Hippocampal formation (tissue), 2 donors: ENCODE measurements at regions not wholly inside any gene's neighbourhood (a gene's known extent, or its start where the extent isn't known, plus 50 kb on each side); places are given as distances from the start of the nearest gene placed in this dataset.

Source experiments
- DNase-seq, 2 donors: peaks; one replicate each; lab custom pipeline; 2025; lab: John Stamatoyannopoulos, UW

DNA sequence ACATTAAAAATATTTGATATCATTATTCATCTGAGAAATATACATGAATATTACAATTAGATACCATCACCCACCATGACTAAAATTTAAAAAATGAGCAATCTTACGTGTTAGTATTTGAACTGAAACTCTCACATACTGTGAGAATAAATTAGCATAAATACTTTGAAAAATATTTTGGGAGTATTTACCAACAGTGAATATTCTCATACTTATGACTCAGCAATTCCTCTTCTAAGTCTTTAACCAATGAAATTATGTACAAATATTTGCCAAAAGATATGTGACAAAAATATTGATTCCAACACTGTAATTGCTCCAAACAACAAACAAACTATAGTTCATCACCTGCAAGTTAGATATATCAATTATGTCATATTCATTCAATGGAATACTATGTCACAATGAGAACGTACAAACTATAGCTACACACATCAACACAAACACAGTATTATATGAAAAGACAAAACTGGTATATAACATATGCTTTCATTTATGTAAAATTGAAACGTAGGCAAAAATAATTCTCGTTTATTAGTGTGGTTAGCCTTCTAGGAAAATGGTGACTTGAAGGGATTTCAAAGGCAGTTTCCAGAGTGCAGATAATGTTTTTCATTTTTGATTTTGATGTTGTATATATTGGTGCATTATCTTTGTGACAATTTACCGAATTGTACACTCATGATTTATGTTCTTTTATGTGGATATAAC is 742.2 kb downstream of the SLC16A7 start:
- no peak for DNase-seq

DNA sequence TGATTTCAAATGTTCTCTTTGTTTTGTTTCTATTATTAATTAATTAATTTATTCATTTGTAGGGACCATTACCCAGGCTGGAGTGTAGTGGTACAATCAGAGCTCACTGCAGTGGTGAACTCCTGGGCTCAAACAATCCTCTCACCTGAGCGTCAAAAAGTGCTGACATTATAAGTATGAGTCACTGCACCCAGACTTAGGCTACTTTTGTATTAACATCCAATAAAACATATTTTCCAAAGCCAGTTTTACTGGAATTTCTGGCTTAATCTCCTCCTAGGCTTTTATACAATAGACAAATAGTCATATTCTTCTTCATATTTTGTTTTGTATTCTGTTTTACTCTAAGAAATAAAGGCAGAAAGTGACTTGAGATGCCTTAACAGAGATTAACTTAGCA is 749.6 kb downstream of the SLC16A7 start:
- no peak for DNase-seq

DNA sequence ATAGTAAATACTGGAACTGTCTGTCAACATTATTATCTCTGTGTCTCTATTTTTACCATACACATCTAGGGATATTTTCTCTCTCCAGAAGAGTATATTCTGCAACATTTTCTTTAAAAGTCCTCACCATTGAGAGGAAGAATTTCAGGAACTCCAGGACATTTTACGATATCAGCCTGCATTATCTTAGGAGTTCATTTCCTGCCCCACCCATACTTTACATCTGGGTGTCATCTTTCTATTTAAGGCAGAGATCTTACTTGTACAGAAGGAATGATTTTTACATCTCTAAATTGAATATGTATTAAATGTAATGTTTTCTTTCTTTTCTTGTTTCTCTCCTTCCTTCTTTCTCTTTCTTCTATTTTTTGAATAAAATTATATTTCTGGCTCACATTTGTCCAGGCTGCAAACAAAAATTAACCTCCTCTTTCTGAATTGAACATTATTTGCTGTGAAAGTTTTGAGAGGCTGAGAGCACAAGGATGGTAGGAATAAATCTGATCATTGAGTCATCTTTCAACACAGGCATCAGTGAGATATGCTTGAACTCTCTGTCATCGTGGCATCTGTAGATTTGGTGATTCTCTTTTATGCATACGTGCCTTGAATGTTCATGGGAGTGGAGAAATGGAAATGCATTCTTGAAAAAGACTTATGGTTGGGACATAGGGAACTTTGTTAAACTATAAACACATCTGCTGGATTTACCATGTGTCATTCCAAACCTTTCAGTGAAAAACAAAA is 753.6 kb downstream of the SLC16A7 start:
- no peak for DNase-seq

DNA sequence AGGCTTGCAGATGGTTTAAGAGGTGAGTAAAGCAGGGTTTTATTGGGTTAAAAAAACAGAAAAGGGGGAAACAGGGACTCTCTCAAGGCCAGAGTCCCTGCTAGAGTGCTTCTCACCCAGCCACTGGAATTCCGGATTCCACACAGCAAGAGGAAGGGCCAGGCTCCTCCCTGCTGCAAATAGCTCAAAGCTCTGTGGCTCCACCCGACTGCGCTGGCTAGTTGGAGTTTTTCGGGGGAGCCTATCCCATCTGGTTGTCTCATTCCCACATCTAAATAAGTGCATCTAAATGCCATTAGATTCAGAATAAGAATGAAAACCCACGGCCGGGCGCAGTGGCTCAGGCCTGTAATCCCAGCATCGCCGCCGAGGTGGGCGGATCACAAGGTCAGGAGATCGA is 791.5 kb downstream of the SLC16A7 start:
- no peak for DNase-seq

DNA sequence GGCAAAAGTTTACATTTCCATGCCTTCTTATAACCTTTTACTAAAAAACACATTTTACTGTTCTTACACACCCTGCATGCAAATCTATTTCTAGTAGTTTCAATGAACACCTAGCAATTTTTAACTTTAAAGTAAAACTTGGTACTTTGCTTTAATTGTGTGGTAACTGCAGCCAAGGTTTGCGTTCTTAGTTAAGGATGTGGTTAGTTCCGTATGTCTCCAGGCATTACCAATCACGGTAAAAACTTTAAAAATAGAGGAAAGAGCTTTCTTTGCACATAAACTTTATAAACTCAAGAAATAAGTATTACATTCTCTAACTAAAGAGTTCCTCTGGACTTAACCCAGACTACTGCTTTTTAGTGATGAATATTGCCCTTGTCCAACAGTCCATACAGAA is 795.2 kb downstream of the SLC16A7 start:
- DNase-seq, result no peak

DNA sequence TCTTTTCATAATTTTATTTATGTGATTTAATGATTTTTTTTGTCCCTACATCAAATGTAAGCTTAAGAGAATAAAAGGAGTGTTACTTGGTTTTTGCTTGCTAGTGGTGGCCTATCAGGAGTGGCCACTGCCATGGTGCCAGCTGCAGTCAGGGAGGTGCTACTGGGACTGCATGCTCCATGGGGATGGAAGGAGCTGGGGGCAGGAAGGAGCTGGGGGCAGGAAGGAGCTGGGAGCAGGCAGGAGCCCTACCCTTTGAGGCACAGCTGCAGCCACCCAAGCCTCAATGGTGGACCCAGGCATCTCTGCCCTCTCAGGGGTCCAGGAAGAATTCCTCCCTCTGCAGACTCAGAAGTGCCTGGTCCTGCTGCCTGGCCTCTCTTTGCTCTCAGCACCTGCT is 796.0 kb downstream of the SLC16A7 start:
- no peak for DNase-seq

DNA sequence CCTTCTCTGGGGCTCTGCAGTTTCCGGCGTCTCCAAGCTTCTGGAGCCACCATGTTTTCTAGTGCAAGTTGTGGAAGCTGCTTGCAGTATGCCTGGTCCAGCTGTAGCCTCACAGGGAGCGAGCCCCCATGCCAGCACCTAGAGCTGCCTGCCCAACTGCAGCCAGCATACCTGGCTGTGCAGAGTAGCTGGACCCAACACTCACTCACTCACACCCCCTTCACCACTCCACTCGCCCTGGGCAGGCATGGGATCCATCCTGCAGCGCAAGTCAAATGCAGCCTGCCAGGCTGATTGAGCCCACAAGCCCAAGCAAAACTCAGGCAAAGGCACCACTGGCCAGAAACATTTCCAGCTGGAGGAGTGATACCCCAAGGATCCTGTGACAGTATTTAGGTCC is 797.3 kb downstream of the SLC16A7 start:
- DNase-seq, result no peak

DNA sequence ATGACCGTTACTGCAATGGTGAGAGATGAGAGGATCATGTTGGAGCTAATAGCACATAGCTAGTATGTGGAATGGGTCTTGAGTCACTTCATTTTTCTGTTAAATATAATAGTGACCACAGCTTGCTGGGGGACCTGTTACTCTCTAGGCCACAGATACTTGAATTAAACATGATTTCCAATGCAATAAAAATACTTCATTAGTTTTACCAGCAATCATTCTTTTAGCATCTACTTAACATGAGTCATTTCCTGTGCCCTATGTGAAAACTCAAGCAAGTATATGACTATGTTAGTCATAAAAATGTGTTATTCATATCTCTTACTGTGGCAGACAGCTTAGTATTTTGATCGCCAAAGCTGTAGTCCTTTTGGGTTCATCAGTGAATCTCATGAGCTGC is 798.8 kb downstream of the SLC16A7 start:
- no peak for DNase-seq

DNA sequence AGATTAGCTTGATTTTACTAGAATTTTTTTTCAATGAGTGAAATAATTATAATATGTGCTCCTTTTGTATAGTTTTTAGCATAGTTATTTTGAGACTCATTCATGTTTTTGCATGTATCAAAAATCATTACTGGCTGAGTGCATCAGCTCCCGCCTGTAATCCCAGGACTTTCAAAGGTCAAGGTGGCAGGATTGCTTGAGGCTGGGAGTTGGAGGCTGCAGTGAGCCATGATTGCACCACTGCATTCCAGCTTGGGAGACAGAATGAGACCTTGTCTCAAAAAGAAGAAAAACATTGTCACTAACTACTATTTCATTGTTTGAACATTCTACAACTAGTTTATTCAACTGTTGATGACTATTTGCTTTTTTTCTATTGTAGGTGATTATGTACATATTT is 802.7 kb downstream of the SLC16A7 start:
- DNase-seq, result no peak

DNA sequence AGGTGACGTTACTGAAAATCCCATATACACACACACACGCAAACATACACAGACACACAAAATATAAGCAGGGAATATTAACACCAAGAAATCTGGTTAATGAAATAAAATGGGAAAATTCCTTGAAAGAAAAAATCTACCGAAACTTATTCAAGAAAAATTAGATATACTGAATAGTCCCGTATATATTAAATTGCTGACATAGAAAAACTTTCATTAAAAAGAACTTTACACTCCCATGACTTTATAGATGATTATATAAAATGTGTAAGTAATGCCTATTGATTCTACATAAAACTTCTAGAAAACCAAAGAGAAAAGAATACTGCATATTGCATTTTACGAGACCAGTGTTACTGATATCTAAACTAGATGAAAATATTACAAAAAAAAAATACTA is 803.2 kb downstream of the SLC16A7 start:
- DNase-seq, result no peak

DNA sequence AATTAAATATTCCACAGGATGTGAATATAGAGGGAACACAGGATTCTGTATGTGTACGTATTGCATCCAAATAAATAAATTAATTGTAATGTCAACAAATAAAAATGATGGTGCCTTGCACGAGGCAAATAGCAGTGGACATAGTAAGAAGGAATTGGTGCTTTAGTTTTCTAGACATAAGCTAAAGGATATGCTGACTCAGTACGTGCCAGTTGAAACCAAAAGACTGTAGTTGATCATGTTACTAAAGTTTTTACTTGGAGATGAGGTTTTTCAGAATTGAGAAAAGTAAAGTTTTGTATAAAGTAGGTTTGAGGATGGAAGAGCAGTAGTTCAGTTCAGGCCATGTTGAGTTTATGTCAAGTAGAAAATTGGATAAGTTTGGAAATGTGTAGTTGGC is 807.2 kb downstream of the SLC16A7 start:
- DNase-seq, result no peak

DNA sequence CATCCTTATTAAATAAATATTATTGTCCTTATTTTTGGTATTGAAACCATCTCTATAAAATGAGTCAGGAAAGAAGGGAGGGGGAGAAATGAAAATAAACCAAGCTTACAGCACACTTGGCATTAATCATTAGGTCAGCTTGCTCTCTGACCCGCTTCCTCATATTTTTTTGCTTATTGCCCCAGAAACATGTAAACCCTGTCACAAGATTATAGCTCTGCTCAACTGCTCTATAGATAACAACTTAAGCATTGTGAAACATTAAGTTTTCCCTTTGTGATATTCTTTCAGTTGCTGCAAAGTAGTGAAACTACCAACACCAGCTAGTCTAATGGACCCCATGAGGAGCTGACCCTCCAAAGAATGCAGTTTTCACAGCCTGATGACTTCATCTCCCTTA is 819.5 kb downstream of the SLC16A7 start:
- no peak for DNase-seq

DNA sequence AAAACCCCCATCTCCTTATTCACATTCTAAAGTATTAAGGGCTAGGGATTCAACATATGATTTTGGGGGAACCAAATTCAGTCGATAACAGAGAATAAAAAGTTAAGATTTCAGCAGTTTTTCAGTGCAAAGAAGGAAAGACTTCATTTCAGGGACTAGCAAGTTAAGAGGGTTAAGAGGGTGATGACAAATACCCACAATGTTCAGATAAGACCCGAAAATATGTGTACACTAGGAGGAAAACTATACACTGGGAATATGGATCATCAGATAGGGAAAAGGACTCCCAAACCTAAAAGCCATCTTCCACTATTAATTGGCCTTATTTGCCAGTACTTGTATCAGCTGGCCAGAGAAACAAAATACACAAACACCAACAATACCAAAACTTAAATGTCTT is 824.2 kb downstream of the SLC16A7 start:
- DNase-seq, result no peak

DNA sequence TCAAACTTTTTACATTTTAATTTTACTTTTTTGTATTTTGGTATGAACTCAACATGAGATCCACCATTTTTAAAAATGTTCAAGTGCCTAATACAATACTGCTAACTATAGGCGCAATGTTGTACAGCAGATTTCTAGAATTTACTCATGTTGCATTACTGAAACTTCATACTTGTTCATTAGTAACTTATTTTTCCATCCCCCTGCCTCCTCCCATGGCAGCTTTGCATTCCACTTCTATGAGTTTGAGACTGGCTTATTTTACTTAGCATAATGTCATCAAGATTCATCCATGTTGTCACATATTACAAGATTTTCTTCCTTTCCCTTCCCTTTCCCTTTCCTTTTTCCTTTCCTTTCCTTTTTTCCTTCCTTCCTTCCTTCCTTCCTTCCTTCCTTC is 825.9 kb downstream of the SLC16A7 start:
- no peak for DNase-seq

DNA sequence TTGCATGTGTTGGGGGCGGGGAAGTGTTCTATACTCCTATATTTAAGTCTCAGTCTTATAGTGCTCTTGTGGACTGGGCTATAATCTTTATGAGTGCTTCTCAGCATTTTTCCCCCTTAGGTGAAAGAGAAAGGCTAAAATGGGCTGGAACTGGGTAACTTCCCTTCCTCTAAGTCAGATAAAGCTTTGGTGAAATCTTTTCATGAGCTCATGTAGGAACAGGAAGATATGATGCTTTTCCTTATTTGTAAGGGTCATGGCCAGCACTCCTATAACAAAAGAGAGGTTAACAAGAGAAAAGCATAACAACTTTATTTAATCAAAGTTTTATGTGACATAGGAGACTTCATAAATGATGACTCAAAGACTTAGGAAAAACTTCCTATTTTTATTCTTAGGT is 841.5 kb downstream of the SLC16A7 start:
- DNase-seq, result no peak

DNA sequence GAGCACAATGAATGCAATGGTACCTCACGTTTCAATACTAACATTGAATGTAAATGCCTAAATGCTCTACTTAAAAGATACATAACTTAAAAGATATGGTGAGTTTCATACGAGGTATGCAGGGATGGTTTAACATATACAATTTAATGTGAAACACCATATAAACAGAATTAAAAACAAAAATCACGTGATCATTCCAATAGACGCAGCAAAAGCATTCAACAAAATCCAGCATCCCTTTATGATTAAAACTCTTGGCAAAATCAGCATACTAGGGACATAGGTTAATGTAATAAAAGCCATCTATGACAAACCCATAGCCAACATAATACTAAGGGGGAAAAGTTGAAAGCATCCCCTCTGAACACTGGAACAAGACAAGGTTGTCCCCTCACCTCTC is 845.7 kb downstream of the SLC16A7 start:
- no peak for DNase-seq

DNA sequence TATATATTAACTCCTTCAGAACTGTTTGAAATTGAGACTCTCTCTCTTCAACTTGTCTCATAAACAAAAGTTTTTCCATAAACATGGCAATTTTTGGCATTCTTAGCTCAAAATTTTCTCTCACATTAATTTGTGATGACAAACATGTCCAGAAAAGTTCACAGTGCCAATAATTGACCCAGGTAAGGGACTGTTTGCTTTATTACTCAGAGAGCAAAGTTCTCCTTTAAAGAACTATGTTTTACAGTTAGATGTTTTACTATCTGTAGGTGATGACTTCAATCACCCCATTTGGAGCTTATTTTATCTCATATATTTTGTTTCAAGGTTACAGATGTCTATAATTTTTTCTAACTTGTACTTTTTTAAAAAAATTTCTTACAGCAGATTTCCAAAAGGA is 855.6 kb downstream of the SLC16A7 start:
- DNase-seq, result no peak

DNA sequence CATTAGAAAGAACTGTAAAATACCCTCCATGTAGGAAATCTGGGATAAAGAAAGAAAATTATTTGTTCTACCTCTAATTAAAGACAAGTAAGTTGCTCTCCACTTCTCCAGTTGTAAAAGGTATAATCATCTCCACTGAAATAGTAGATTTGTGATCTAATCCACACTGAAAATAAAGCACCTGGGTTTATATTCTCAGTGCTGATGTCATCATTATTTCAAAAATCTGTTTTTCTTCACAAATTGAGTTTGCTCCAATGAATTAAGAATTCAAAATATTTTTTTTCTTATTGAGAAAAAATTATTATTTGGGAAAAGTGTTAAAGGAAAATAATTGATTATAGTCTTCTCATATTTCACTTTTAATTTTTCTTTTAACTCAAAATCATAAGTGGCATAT is 869.2 kb downstream of the SLC16A7 start:
- no peak for DNase-seq

DNA sequence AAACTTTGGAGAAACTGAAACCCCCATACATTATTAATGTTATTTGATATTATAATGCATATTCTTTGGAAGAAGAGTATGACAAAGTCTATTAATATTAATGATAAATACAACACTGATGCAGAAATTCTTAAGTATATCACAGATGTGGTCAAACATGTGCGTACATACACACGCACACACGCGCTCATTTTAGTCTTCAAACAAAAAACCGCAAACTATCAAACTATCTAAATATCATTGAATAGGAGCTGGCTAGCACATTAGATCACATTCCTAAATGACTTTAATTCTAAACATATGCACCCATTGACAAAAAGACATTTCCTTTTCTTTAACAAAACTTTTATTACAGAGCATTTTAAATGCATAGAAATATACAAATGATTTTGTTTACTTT is 872.7 kb downstream of the SLC16A7 start:
- no peak for DNase-seq

DNA sequence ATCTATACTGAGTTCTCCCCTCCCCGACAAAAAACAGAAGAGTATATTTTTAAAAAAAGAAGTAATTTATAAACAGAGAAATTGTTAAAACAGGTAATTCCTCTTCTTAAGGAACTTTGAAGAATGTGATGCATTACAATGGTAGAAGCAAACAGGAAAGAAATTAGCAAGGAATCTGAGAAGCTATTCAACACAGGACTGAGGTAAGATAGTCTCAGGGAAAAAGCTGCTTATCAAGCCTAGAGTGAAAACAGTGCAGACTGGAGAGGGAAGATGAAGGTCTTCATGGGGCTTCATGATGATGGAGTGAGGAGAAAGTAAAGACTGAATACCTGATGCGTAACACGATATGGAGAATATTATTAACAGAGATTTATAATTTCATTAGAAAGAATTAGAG is 880.0 kb downstream of the SLC16A7 start:
- DNase-seq, result no peak

DNA sequence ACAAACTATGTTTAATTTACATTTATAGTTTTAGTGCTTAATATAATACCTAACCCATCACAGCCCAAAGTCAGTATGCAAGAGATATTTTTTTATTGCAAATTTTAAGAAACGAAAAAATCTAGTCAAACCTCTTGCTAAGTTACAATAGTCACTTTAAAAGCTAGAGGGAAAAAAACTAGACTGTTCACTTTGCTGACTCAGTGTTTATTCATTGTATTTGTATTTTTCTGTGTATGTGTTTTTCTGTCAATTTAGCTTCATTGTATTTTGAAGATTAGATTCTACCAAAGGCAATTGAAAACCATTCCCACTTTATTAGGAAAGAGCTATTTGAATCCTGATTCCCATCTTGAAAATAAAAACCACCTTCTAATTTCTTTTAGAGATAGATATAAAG is 891.5 kb downstream of the SLC16A7 start:
- no peak for DNase-seq

DNA sequence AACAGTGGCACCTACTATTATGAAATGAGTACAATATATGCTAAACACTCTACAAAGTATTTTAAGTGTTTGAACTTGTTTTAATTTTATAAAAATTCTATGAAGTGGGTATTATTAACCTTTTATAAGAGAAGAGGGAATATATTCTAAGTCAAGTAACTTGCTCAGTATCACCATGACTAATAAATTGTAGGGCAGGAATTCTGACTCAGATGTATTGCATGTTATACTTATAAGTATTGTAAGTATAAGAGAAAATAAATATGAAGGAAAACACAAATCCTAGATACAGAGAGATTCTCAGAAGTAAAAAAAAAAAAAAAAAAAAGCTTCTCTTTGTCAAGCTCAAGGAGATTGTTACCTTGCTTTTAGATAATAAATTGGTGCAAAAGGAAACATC is 893.2 kb downstream of the SLC16A7 start:
- no peak for DNase-seq

DNA sequence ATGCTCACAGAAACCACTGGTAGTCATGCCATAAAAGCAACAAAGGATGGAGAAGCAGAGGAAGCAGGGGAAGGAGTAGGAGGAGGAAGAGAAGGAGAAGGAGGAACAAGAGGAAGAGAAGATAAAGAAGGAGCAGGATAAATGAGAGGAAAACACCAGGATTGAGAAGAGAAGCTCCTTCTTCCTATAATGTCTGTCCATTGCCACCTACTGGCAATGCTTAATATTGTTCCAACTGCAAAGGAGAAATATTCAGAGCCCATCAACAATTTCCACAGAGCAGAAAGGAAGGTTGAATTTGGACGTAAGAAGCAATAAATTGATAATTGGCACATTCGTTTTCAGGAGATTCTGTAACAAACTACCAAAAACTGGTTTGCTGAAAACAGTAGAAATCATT is 898.4 kb downstream of the SLC16A7 start:
- DNase-seq, result no peak

DNA sequence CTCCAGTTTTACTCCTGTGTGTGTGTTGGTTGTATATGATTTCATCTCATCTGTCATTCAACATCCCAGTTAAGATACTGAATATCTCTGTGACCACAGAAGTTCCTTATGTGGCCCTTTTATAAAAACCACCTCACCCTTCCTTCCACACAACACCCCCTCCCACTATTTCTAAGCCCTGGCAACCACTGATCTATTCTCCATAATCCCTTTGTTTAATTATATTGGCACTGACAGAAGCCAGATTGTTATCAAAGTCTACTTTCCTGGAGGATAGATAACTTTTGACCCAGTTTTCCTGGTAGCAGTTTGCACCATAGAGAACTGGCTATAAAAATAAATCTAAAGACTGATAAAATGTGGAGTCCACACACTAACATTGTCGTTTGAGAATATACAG is 902.8 kb downstream of the SLC16A7 start:
- DNase-seq, result no peak
